Fibroblast of pulmonary artery (primary cell): ENCODE measurements at regions not wholly inside any gene's neighbourhood (a gene's known extent, or its start where the extent isn't known, plus 50 kb on each side); places are given as distances from the start of the nearest gene placed in this dataset.
A peak's percentile ranks its signal among the peaks of the same experiment; 100 is the strongest.
"Not testable (repeated sequence)": the region's sequence is repeated elsewhere in the genome, so short reads cannot be mapped to it uniquely, and the experiment has no call there.

ENCODE experiments used
- DNase-seq: peaks from one replicate; pipeline ENCODE4 v3.0.0-alpha.2; 2010; ENCODE audit warnings: low read depth
- H3K4me3 ChIP-seq: replicated peaks from 2 replicates; pipeline ENCODE4 v1.5.1; 2011; ENCODE audit warnings: low read depth, mild to moderate bottlenecking, control low read depth, low read length, moderate library complexity
- CTCF ChIP-seq: IDR thresholded peaks from 2 replicates; pipeline ENCODE4 v1.5.1; 2011; ENCODE audit warnings: mild to moderate bottlenecking, control low read depth, low read length, inconsistent platforms; ENCODE audit errors: missing control alignments

GRCh38 chr4:14348506-14348905 lies 653.8 kb upstream of the CPEB2 start:
- no peak for TF ChIP-seq CTCF
- peak; percentile 12 for DNase-seq
- no peak overlapping the region for H3K4me3 ChIP-seq

GRCh38 chr4:14358544-14359160 lies 643.6 kb upstream of the CPEB2 start:
- not testable (repeated sequence) for DNase-seq, H3K4me3 ChIP-seq

DNA sequence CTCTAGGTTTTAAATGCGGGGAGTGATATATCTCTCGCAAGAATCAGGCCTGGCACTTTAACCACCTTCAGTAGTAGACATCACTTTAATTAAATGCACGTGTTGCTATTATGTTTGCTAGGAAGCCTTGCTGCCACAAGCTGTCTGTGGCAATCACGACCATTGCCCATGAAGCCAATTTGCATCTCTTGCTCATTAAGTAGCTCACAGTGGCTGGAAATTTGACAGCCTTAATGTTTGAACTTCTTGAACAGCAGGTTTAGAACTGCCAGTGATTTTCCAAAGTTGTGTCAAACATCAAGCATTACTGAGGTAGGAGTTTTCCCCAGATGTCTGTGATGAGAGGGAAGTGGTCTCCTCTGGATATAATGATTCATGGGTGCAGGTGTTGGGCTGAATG lies 642.3 kb upstream of the CPEB2 start:
- TF ChIP-seq CTCF, result no peak
- H3K4me3 ChIP-seq, result no peak overlapping the region
- no peak for DNase-seq

- no peak overlapping the region for H3K4me3 ChIP-seq
- no peak for DNase-seq
- no peak for TF ChIP-seq CTCF
Measured at GRCh38 chr4:14361084-14361483, 641.2 kb upstream of the CPEB2 start.

DNA sequence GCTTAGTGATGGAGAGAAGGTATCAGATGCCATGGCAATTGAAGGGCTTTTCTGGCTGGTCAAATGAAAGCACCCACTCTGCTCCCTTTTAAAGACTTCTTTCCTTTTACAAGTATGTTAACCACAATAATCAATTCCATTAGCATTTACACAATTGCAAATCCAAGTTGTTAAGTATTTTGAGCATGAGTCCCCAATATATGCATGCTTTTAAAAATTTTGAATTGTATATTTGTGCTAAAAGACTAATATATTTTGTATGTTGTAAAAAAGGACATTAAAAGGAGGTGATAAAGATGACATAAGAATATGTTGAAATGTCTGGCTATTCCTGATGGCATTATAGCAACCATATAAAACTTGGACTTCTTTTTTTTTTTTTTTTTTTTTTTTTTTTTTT lies 639.9 kb upstream of the CPEB2 start:
- H3K4me3 ChIP-seq, result no peak overlapping the region
- DNase-seq, result no peak
- no peak for TF ChIP-seq CTCF

DNA sequence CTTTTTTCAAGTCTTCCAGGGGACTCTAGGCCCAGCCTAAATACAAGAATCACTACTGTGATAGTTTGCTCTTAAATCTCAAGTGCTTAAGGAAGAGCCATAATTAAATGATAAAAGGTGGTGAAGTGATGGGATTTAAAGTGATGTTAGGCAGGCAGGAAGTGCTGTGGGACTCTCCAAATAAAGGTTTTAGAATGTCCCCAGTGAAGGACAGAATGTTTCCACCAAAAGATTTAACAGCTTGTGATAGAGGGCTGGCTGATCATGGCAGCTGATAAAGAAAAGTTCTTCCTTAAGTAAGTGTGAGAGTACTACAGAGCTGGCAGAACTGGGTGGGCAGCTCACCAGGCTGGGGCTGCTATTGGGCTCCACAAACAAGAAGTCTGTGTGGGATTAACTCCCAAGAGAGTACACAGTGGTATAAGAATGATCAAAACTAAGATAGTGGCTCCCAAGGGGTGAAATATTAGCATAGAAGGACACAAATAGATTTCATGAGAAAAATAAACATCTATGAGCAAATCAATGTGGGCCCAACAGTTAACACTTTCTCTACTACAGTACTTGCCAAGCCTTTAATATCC lies 637.2 kb upstream of the CPEB2 start:
- DNase-seq, result no peak
- H3K4me3 ChIP-seq, result no peak overlapping the region
- TF ChIP-seq CTCF, result no peak

GRCh38 chr4:14368391-14368790 lies 633.9 kb upstream of the CPEB2 start:
- H3K4me3 ChIP-seq, result no peak overlapping the region
- no peak for DNase-seq
- no peak for TF ChIP-seq CTCF
